Glomerular endothelial cell (primary cell): ENCODE measurements at regions not wholly inside any gene's neighbourhood (a gene's known extent, or its start where the extent isn't known, plus 50 kb on each side); places are given as distances from the start of the nearest gene placed in this dataset.

Source experiments
- DNase-seq: peaks from one replicate; pipeline ENCODE4 v3.0.0-alpha.2; 2011; ENCODE audit warnings: low read depth, low spot score; ENCODE audit errors: extremely low read depth

- no peak for DNase-seq
These were observed 57.2 kb upstream of the PRDM11 start for GRCh38 chr11:45089251-45089650.

GRCh38 chr11:45089676-45090499, 56.6 kb upstream of the PRDM11 start:
- DNase-seq: no peak

- no peak for DNase-seq
These were observed 55.8 kb upstream of the PRDM11 start for GRCh38 chr11:45090607-45091006.

GRCh38 chr11:45091563-45092403, 54.7 kb upstream of the PRDM11 start:
- no peak for DNase-seq

- DNase-seq: no peak
These were observed 54.0 kb upstream of the PRDM11 start for GRCh38 chr11:45092404-45092785.

- no peak for DNase-seq
These were observed 53.3 kb upstream of the PRDM11 start for GRCh38 chr11:45092901-45093760.

- DNase-seq: no peak
These were observed 52.5 kb upstream of the PRDM11 start for GRCh38 chr11:45093761-45094455.

GRCh38 chr11:45094958-45095690, 51.3 kb upstream of the PRDM11 start:
- no peak for DNase-seq

- no peak for DNase-seq
These were observed 50.8 kb upstream of the PRDM11 start for GRCh38 chr11:45095691-45096010.

GRCh38 chr11:45096636-45097035, 49.8 kb upstream of the PRDM11 start:
- DNase-seq: no peak
